Activated CD4-positive, alpha-beta T cell treated with anti-CD3 and anti-CD28 coated beads, Interleukin-10, Interleukin-2, amounts not matched to agents 100 ng/mL and 50 ng/mL, durations not matched to agents 16 hours and 8 hours (primary cell): ENCODE measurements at regions not wholly inside any gene's neighbourhood (a gene's known extent, or its start where the extent isn't known, plus 50 kb on each side); places are given as distances from the start of the nearest gene placed in this dataset.
"Not testable (repeated sequence)": the region's sequence is repeated elsewhere in the genome, so short reads cannot be mapped to it uniquely, and the experiment has no call there.

Experiments used
- DNase-seq: peaks from one replicate; pipeline ENCODE4 v3.0.0-alpha.2; 2020

GRCh38 chr10:124262971-124263370 lies 155.8 kb downstream of the OAT start:
- DNase-seq: no peak

GRCh38 chr10:124262234-124262865 lies 156.4 kb downstream of the OAT start:
- DNase-seq: no peak

GRCh38 chr10:124259139-124259825 lies 159.4 kb downstream of the OAT start:
- peak; percentile 13 for DNase-seq

- DNase-seq: no peak
Measured at GRCh38 chr10:124257781-124258180, 160.9 kb downstream of the OAT start.

- no peak for DNase-seq
Measured at GRCh38 chr10:124256151-124256550, 162.6 kb downstream of the OAT start.

- DNase-seq: no peak
Measured at GRCh38 chr10:124255556-124255955, 162.2 kb upstream of the CHST15 start.

- DNase-seq: no peak
Measured at GRCh38 chr10:124254490-124254889, 161.1 kb upstream of the CHST15 start.

GRCh38 chr10:124253006-124253405 lies 159.6 kb upstream of the CHST15 start:
- DNase-seq: no peak

- no peak for DNase-seq
Measured at GRCh38 chr10:124252097-124252715, 158.8 kb upstream of the CHST15 start.

- DNase-seq: no peak
Measured at GRCh38 chr10:124251317-124252065, 158.1 kb upstream of the CHST15 start.

- no peak for DNase-seq
Measured at GRCh38 chr10:124250506-124250905, 157.1 kb upstream of the CHST15 start.

GRCh38 chr10:124249812-124250432 lies 156.5 kb upstream of the CHST15 start:
- no peak for DNase-seq

- DNase-seq: no peak
Measured at GRCh38 chr10:124249196-124249595, 155.8 kb upstream of the CHST15 start.

GRCh38 chr10:124248056-124249045 lies 155.0 kb upstream of the CHST15 start:
- no peak for DNase-seq

- no peak for DNase-seq
Measured at GRCh38 chr10:124245806-124246440, 152.5 kb upstream of the CHST15 start.

GRCh38 chr10:124245191-124245590 lies 151.8 kb upstream of the CHST15 start:
- DNase-seq: no peak

- DNase-seq: no peak
Measured at GRCh38 chr10:124244256-124244877, 151.0 kb upstream of the CHST15 start.

- no peak for DNase-seq
Measured at GRCh38 chr10:124243702-124244121, 150.3 kb upstream of the CHST15 start.

- no peak for DNase-seq
Measured at GRCh38 chr10:124242791-124243190, 149.4 kb upstream of the CHST15 start.

- no peak for DNase-seq
Measured at GRCh38 chr10:124242365-124242764, 149.0 kb upstream of the CHST15 start.

GRCh38 chr10:124241510-124241909 lies 148.1 kb upstream of the CHST15 start:
- DNase-seq: not testable (repeated sequence)
